HG03378 (cell line): ENCODE measurements at regions not wholly inside any gene's neighbourhood (a gene's known extent, or its start where the extent isn't known, plus 50 kb on each side); places are given as distances from the start of the nearest gene placed in this dataset.

ENCODE experiments used
- ATAC-seq: cut with Tn5 transposase; IDR thresholded peaks from one replicate; pipeline ENCODE4 v1.9.1; 2021; ENCODE audit warnings: mild to moderate bottlenecking, moderate library complexity; ENCODE audit not compliant: unreplicated experiment

GRCh38 chr2:41706286-41706685, 341.5 kb upstream of the PKDCC start:
- no peak for ATAC-seq

DNA sequence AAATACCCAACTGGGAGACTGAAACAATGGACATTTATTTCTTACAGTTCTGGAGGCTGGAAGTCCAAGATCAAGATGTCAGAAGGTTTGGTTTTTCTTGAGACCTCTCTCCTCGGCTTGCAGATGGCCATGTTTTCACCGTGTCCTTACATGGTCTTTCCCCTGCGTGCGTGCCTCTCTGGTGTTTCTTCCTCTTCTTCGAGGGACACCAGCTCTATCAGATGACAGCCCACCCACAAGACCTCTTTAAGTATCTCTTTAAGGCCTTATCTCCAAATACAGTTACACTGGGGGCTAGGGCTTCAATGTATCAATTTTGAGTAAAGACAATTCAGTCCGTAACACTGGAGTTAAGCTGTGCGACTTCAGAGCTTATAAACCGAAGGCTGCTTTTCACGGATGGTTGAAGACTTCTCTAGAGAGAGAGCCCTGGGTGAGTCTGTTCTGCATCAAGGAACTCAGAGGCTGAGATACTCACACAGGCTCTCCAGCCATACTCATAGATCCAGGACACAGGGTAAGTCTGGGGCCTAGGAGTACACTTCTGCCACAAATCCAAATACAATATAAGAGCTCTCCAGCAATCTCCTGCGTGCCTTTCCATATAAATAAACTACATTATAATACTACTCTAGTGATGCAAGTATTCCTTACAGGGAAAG, 339.9 kb upstream of the PKDCC start:
- no peak for ATAC-seq

DNA sequence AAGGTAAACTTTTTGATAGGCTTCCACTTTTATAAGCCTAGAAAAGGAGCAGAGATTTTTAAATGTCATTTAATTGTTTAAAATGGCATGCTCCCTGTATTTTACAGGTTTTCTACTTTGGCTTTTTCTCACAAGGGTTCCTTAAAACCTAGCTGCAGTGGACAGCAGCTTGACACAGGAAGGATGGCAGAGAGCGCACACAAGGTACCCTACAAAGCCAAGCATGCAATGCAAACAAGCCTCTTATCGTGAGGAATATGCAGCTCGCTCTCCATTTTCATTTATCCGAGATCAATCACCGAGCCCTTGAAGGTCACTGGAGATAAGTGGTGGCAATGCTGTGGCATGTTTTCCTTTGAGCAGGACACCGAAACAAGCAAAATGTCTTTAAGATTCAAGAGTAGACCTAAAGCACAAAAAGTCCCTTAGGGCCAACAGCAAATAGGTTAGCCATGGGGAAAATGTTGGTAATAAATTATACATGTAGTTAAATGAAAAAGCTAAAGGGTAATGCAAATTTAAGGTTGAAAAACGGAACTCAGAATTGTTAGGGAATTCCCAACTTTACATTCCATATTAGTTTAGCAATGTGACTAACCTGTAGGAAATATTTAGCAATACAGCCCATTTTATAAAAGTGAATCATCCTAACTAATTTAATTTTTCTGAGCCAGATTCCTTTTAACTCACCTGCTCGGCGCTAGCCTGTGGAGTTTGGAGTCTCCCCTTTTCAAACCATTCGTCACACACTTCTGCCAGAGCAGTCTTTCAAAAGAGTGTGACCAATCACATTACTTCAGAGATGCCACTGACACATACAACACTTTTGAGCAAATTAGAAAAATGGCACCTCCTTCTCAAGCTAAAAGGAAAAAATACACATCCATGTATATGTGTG, 337.9 kb upstream of the PKDCC start:
- peak; percentile 53 for ATAC-seq

GRCh38 chr2:41710944-41711343, 336.9 kb upstream of the PKDCC start:
- no peak for ATAC-seq

GRCh38 chr2:41711736-41712135, 336.1 kb upstream of the PKDCC start:
- ATAC-seq, result no peak

GRCh38 chr2:41716497-41716896, 331.3 kb upstream of the PKDCC start:
- ATAC-seq, result no peak

DNA sequence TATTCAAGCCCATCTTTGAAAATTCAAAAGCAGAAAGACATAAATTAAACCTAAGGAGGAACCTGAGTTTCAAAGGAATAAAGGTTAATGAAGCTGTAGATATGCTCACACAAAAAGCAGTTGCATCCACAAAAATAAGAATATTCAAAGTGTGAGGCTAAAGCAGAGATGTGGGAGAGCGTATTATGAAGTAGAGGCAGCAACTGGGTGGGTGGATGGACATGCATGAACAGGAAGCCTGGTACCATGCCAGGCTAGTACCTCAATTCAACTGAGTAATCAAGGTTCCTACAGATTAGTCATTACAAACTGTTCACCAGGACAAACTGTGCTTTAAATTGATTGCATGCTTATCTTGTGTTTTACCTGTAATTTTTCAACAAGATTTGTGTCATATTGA, 330.0 kb upstream of the PKDCC start:
- ATAC-seq, result peak; percentile 58

DNA sequence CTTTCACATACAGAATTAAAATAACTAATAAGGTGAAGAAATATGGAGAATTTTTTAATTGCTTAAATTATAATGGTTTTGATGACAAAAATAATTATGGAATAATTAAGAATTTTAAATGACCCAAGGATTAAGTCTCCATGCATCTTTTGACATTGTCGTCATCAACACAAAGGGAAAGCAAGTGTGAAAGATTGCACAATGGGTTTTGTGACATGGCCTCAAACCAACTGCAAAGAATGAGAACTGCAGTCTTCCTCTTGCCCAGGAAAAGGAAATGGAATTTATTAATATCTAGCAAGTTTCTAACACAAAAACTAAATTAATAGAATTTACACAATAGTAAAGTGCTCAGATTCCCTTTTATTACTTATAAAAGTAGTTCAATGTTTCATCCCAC, 329.1 kb upstream of the PKDCC start:
- ATAC-seq, result no peak

- no peak for ATAC-seq
Measured at GRCh38 chr2:41719756-41720155, 328.1 kb upstream of the PKDCC start.

- ATAC-seq, result peak; percentile 63
Measured at GRCh38 chr2:41720331-41721251, 327.2 kb upstream of the PKDCC start.

GRCh38 chr2:41722668-41723369, 325.0 kb upstream of the PKDCC start:
- ATAC-seq, result no peak

DNA sequence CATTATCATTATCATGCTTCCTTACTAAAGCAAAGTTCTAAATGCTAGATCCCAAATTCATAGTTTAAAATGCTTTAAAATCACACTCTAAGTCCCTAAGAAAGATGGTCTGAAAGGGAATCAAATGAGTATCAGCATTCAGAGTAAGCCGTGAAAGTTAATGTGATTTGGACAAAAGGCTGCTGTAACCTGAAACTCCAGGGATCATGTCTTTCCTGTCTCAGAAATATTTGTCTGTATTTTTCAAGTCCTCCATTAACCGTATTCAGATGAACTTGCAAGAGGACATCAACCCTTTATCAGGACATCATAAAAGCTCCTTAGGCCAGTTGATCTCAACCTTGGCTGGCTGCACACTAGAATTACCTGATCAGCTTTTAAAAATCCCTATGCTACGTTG, 324.3 kb upstream of the PKDCC start:
- ATAC-seq, result no peak

- no peak for ATAC-seq
Measured at GRCh38 chr2:41724465-41724864, 323.4 kb upstream of the PKDCC start.

- ATAC-seq, result no peak
Measured at GRCh38 chr2:41725901-41726300, 321.9 kb upstream of the PKDCC start.

DNA sequence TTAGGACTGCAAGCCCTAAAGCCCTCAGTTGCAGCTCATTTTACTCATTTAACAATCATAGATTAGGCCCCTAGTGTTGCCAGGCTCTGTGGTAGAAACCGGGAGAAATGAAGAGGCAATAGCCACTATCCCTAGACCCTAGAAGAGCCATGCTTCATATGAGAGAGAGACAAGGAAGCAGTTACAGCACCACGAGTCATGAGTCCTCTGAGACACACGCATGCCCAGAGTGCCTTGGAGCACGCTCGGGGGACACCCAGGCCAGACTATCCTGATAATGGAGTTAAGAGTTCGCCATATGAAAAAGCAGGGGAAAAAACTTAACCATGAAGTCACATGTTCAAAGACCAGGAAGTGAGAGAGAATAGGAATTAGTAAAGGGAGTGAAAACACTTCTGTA, 321.5 kb upstream of the PKDCC start:
- no peak for ATAC-seq

DNA sequence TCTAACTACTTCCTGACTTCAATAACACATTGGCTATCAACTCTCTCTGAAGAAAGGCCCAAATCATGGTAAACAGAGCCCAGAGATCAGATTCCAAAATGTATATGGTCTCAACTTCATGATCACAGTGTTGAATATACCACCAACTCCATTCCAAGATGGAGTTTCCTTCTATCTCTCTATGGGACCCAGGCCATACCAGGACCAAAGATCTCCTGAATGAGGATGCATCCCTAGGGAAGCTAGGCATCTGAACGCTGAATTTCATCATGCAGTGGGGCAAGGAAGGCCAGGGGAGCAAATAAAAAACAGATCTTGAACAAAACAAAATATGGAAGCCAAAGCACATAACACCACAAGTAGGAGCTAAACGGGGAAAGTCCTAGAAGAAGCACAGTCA, 320.7 kb upstream of the PKDCC start:
- ATAC-seq, result no peak

GRCh38 chr2:41727711-41728110, 320.1 kb upstream of the PKDCC start:
- ATAC-seq, result no peak

GRCh38 chr2:41728788-41729338, 319.0 kb upstream of the PKDCC start:
- ATAC-seq, result no peak

GRCh38 chr2:41729800-41730364, 317.9 kb upstream of the PKDCC start:
- ATAC-seq, result no peak

- ATAC-seq, result no peak
Measured at GRCh38 chr2:41735006-41735405, 312.8 kb upstream of the PKDCC start.
